Daoy (cell line): ENCODE measurements at regions not wholly inside any gene's neighbourhood (a gene's known extent, or its start where the extent isn't known, plus 50 kb on each side); places are given as distances from the start of the nearest gene placed in this dataset.
A peak's percentile ranks its signal among the peaks of the same experiment; 100 is the strongest.
"Not testable (repeated sequence)": the region's sequence is repeated elsewhere in the genome, so short reads cannot be mapped to it uniquely, and the experiment has no call there.

Experiments
- DNase-seq: peaks from one replicate; pipeline ENCODE4 v3.0.0-alpha.2; 2015; ENCODE audit warnings: low read depth

- no peak for DNase-seq
Measured at GRCh38 chr5:83001796-83002381, 75.3 kb downstream of the TMEM167A start.

GRCh38 chr5:83000922-83001321, 76.3 kb downstream of the TMEM167A start:
- DNase-seq, result peak; percentile 24

- DNase-seq, result peak; percentile 66
Measured at GRCh38 chr5:83000428-83000827, 76.8 kb downstream of the TMEM167A start.

- DNase-seq, result no peak
Measured at GRCh38 chr5:82993416-82993815, 83.8 kb downstream of the TMEM167A start.

DNA sequence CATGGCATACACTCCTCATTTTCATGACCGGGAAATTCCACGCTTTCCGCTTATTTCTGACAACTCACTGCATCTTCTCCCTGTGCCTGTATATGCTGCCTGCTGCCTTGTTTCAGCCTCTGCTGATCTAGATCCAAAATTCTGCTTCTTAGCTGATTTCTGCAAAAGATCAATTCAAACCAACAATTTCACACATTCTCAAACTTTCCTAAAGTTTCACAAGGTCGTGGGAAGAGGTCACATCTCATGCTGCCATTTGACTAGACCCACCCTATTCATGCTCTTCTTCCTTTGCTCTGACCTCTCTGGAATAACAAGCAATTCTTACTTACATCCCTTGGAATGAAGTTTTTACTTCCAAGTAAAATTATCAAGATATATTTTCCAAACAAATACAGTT, 84.5 kb downstream of the TMEM167A start:
- DNase-seq, result no peak

DNA sequence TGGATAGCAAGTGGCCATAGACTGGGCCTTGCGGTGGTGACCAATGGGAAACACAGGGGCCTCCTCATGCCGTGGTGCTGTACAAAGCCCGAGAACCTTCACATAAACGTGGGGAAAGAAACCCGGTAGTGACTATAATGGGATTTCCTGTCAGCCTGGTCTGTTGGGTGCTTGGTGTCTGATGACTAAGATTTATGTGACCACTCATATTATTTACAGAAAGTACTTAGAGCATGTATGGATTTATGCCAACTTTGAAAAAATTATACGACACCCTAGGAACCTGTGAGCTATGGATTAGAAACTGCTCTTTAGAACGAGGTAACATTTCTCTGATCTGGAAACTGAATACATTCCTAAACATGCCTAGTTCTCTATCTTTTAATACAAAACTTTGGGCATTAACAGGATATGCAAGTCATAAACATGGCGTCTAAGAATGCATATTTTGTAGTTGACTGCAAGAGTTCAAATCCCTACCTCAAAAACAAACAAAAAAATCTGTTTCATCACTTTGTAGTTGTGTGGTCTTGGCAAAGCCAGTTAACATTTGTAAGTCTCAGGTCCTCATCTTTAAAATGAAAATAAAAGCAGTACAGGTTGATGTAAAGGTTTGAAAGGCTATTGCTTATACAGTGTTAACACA, 85.4 kb downstream of the TMEM167A start:
- peak; percentile 71 for DNase-seq

DNA sequence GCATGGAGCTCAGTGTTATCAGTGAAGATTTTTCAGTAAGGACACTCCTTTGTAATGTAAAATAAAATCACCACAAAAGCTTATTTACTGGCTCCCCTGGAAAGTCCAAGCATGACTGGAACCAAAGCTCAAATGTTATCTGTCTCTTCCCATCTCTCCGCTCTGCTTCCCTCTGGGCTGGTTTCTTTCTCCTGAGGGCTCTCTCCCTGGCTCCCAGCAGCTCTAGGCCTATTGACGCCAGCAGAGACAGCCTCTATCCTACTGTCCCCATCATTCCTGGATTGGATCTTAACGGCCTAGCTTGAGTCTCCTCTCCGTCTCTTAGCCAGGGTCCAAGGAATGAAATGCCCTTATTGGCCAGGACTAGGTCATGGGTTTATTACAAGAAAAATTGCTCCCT, 86.1 kb downstream of the TMEM167A start:
- DNase-seq, result no peak

- no peak for DNase-seq
Measured at GRCh38 chr5:82987188-82987587, 90.0 kb downstream of the TMEM167A start.

- no peak for DNase-seq
Measured at GRCh38 chr5:82986404-82986803, 90.8 kb downstream of the TMEM167A start.

GRCh38 chr5:82985763-82986162, 91.4 kb downstream of the TMEM167A start:
- no peak for DNase-seq

DNA sequence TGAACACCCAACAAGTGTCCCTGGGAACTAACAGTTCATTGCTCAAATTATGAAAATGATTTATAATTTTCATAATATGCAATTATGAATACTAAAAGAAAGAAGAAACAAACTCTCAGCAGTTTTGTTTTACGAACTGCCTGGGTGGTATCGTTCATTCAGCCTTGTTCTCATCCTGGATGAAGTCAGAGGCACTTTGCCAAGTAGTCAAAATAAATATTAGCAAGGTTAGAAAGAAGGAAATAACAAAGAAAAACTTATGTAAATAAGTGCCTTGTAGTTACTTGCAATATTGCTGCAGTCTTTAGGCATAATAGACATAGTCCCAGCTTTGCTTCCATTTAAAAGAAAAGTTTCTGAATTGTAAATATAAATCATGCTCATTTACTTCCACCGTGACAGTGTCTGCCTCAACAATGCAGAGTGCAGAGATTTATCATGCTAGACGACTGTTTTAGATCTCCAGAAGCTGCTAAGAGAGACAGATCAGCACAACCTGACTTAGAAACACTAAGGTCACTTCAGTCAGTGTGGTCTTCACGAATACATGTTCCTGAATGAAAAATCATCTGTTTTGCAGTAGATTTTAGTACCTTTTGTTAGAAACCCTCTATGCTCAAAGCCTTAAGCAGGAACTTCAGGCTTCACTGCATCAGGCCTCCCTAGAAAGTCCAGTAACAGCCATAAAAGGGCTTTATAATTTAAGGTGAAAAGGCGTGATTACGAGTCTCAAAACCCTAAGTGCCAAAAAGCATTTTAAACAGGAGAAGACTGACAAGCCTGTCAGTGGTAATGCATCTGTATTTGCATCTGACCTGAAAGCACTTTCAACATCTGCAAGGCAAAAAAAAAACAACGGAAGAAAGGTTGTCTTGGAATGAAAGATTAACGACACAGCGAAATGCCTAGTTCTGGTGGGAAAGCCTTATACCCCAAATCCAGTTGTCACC, 92.1 kb downstream of the TMEM167A start:
- DNase-seq, result no peak

- DNase-seq, result no peak
Measured at GRCh38 chr5:82982846-82983245, 94.3 kb downstream of the TMEM167A start.

DNA sequence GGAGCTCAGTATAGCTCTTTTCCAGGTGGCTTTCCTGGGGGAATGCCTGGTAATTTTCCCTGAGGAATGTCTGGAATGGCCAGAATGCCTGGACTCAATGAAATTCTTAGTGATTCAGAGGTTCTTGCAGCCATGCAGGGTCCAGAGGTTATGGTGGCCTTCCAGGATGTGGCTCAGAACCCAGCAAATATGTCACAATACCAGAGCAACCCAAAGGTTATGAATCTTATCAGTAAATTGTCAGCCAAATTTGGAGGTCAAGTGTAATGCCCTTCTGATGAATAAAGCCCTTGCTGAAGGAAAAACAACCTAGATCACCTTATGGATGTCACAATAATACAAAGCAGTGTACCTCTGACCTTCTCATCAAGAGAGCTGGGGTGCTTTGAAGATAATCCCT, 100.3 kb downstream of the TMEM167A start:
- not testable (repeated sequence) for DNase-seq

GRCh38 chr5:82975812-82976211, 101.4 kb downstream of the TMEM167A start:
- DNase-seq, result no peak

DNA sequence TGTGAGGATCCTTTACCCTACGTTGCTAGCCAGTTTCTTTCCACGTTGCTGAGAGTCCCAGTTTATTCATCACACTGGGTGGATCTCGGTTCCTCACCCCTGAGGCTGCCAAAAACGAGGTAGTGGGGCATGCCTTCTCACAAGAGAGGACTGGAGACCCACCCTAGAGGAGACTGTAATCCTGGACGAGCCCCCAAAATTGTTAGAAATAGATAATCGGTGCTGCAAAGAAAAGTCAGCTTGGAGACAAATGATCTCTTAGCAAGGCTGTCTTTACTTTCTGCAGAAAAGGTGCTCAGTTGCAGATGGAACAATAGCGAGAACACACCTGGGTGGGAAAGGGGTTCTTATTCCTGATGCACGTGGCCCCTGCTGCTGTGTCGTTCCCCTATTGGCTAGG, 101.8 kb downstream of the TMEM167A start:
- no peak for DNase-seq

DNA sequence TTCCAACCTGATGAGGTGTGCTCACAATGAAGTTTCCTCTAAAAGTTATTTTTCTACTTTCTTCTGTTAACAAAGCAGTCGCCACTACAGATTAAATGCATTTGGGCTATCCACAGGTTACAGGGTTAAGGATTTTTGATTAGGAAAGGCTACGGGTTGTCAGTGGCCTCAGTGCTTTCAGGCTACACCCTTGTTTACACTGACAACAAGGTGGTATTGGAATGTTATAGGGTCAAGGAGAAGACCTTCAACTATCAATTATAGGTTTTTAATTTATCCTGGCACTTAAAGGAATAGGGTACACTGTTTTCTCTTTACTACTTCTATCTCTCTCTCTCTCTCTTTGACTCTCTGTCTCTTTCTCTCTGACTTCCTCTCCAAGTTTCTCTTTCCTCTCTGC, 102.8 kb downstream of the TMEM167A start:
- DNase-seq, result not testable (repeated sequence)

DNA sequence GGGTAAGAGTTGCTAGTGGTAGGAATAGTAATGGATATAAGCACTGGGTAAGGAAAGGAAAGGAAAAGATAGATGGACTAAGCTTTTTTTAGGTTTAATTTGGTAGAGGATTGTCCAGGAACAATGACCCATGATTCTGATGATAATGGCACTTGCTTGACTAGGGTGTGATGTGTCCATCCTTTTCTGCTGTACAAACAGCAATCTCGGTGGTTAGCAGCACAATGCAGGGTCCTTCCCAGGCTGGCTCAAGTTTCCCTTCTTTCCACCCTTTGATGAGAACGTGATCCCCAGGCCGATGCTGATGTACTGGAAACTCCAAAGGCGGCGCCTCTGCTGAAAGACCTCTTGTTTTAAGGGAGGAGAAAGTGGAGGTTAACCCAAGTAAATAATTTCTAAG, 105.3 kb downstream of the TMEM167A start:
- no peak for DNase-seq

DNA sequence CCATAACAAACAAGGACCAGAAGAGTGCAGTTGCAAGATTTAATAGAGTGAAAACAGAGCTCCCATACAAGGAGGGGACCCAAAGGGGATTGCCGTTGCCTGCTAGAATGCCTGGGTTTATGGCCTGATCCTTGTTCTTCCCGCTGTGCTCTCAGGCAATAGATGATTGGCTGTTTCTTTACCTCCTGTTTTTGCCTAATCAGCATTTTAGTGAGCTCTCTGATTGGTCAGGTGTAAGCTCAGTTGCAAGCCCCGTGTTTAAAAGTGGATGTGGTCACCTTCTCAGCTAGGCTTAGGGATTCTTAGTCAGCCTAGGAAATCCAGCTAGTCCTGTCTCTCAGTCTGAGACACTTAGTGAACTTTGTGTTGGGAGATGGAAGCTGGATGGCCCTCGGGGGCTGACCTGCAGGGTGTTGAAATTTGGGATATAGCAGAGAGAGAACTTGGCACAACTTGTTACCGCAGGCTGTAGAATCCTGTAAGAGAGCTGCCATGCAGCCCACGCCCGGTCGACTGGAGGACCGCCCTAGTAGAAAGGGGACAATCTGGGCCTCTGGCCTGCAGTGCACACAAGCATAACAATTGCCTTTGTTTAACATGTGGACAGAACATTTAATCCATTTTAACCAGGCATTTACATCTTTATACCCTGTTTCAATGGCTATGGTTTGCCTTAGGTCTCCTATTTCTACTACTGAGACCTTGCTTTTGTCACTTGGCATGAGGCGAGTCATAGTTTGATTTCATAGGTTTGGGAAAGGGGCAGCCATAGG, 106.0 kb downstream of the TMEM167A start:
- not testable (repeated sequence) for DNase-seq

DNA sequence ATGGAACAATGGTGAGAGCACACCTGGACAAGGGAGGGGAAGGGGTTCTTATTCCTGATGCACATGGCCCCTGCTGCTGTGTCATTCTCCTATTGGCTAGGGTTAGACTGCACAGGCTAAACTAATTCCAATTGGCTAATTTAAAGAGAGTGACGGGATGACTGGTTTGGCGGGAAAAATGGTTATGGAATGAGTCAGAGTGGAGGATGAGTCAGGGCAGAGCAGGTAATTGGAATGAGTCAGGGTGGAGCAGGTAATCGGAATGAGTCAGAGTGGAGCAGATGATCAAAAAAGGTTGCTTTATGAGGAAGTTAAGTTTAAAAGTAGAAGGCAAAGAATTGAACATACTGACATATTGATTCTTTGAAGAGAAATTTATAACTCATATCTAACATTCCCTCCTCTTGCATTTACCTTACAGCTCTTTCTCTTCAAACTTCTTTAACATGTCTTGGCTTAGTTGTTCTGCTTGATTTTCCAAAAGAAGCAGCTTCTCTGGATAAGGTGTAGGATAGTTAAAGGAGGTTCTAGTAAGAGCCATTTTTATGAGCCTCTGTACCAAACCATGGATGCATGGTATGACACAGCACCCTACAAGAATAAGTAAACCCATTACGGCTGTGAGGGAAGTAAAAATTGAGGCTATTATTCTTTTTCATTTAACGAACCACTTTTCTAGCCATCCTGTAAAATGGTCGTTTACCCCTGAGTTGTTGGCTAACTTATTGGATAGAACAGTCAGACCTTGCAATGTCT, 107.8 kb downstream of the TMEM167A start:
- DNase-seq, result peak; percentile 52

DNA sequence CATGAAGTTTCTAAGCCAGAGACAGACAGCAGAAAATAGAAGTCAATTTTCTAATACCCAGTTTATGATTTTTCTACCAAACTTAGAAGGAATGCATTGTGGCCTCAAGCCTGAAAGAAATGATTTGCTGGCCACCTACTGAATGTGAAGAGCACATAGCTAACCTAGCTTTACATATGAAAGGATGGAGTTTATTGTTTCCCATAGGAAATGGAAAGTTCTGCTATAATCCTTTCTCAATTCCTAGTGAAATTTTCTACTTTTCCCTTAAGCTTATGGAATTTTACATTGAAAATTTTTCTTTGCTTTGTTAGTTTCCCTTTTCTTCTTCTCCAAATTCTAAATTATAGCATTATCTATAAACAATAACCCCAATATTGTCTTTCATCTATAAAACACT, 110.1 kb downstream of the TMEM167A start:
- no peak for DNase-seq

DNA sequence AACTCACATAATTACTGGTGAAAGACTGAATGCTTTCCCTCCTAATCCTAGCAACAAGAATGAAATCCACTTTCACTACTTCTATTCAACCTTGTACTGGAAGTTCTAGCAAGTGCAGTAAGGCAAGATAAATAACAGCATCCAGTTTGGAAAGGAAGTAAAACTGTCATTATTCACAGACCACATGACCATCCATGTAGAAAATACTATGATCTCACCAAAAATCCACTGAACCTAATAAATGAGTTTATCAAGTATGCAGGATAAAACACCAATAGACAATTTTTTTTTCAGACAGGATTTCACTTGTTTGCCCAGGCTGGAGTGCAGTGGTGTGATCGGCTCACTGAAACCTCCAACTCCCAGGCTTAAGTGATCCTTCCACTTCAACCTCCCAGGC, 117.7 kb downstream of the TMEM167A start:
- DNase-seq, result no peak
